ENCODE measurements at regions not wholly inside any gene's neighbourhood (a gene's known extent, or its start where the extent isn't known, plus 50 kb on each side); places are given as distances from the start of the nearest gene placed in this dataset.

DNA sequence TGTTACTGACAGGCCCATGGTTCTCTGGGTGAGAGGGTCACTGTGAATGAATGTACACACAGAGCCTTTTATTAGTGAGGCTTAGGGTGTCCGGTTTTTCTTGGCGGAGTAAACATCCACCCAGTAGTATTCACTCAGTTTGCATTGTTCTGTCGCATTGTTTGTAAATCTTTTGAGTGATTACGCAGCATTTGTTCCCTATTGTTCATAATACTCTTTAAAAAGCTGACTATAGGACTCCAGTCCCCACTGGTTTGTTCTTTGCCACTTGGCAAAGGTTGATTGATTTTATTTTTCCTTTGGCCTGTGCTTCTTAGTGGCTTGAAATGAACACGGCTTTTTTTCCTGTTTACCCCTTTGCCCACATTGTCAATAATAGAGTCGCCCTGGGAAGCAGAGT, 130.1 kb upstream of the ESR1 start:
- Histone ChIP-seq H3K4me2 (no peak overlapping the region), H3K27me3 (ENCODE audit: insufficient read depth, low read depth) (no peaks in the 10 kb centered on the region), H3K9ac (no peak overlapping the region), H2AFZ (ENCODE audit: low read depth) (no peak overlapping the region), H4K20me1 (ENCODE audit: insufficient read depth) (no peaks in the 10 kb centered on the region), H3K36me3 (ENCODE audit: insufficient read depth) (no peaks in the 10 kb centered on the region), H3K79me2 (ENCODE audit: insufficient read depth, low read depth) (no peaks in the 10 kb centered on the region), H3K27ac (no peak overlapping the region), H3K4me3 (IDR thresholded peaks at IDR 0.05; ENCODE audit: insufficient read depth, low read depth, low read length) (no peak overlapping the region), H3K4me1 (ENCODE audit: low read depth, poor library complexity, severe bottlenecking) (peaks cover 7% of the 10 kb centered on the region)
- TF ChIP-seq, protein P1, sequence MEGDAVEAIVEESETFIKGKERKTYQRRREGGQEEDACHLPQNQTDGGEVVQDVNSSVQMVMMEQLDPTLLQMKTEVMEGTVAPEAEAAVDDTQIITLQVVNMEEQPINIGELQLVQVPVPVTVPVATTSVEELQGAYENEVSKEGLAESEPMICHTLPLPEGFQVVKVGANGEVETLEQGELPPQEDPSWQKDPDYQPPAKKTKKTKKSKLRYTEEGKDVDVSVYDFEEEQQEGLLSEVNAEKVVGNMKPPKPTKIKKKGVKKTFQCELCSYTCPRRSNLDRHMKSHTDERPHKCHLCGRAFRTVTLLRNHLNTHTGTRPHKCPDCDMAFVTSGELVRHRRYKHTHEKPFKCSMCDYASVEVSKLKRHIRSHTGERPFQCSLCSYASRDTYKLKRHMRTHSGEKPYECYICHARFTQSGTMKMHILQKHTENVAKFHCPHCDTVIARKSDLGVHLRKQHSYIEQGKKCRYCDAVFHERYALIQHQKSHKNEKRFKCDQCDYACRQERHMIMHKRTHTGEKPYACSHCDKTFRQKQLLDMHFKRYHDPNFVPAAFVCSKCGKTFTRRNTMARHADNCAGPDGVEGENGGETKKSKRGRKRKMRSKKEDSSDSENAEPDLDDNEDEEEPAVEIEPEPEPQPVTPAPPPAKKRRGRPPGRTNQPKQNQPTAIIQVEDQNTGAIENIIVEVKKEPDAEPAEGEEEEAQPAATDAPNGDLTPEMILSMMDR (conservative IDR thresholded peaks at IDR 0.05; ENCODE audit: low read depth, low read length): no peak

DNA sequence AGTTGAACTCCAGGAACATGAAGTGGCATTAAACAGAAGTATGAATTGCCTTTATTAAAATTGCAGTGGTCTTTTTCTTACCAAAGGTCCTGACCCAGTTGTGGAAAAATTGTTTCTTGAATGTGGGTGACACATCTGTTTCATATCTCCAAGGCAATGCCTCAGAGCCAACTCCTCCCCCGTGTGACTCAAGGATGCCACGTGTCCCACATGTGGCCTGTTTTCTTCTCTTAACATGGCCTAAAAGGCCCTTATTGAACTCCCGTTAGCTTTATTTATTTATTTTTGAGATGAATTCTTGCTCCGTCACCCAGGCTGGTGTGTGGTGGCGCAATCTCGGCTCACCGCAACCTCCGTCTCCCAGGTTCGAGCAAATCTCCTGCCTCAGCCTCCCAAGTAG, 128.4 kb upstream of the ESR1 start:
- no peaks in the 10 kb centered on the region for H3K79me2 ChIP-seq (ENCODE audit: insufficient read depth, low read depth)
- TF ChIP-seq, protein P1 (conservative IDR thresholded peaks at IDR 0.05; ENCODE audit: low read depth, low read length): no peak
- H2AFZ ChIP-seq (ENCODE audit: low read depth): no peak overlapping the region
- no peak overlapping the region for H3K4me3 ChIP-seq (IDR thresholded peaks at IDR 0.05; ENCODE audit: insufficient read depth, low read depth, low read length)
- no peaks in the 10 kb centered on the region for H3K36me3 ChIP-seq (ENCODE audit: insufficient read depth)
- no peaks in the 10 kb centered on the region for H4K20me1 ChIP-seq (ENCODE audit: insufficient read depth)
- H3K9ac ChIP-seq: no peak overlapping the region
- H3K4me2 ChIP-seq: no peak overlapping the region
- H3K4me1 ChIP-seq (ENCODE audit: low read depth, poor library complexity, severe bottlenecking): peaks cover 7% of the 10 kb centered on the region
- no peak overlapping the region for H3K27ac ChIP-seq
- no peaks in the 10 kb centered on the region for H3K27me3 ChIP-seq (ENCODE audit: insufficient read depth, low read depth)

DNA sequence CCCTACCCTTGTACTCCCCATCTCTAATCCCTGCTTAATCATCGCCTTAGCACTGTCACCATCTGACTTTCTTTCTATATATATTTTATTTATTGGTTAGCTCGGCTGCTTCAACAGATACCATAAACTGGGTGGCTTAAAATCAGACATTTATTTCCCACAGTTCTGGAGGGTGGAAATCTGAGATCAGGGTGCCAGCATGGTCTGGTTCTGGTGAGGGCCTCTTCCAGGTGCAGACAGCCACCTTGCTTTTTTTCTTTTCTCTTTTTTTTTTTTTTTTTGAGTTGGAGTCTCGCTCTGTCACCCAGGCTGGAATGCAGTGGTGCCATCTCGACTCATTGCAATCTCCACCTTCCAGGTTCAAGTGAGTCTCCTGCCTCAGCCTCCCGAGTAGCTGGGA, 127.5 kb upstream of the ESR1 start:
- H3K27ac ChIP-seq: no peak overlapping the region
- H3K36me3 ChIP-seq (ENCODE audit: insufficient read depth): no peaks in the 10 kb centered on the region
- no peaks in the 10 kb centered on the region for H4K20me1 ChIP-seq (ENCODE audit: insufficient read depth)
- no peaks in the 10 kb centered on the region for H3K27me3 ChIP-seq (ENCODE audit: insufficient read depth, low read depth)
- H3K4me2 ChIP-seq: no peak overlapping the region
- no peak overlapping the region for H3K9ac ChIP-seq
- TF ChIP-seq, protein P1 (conservative IDR thresholded peaks at IDR 0.05; ENCODE audit: low read depth, low read length): no peak
- no peak overlapping the region for H2AFZ ChIP-seq (ENCODE audit: low read depth)
- H3K79me2 ChIP-seq (ENCODE audit: insufficient read depth, low read depth): no peaks in the 10 kb centered on the region
- peaks cover 7% of the 10 kb centered on the region for H3K4me1 ChIP-seq (ENCODE audit: low read depth, poor library complexity, severe bottlenecking)
- no peak overlapping the region for H3K4me3 ChIP-seq (IDR thresholded peaks at IDR 0.05; ENCODE audit: insufficient read depth, low read depth, low read length)

DNA sequence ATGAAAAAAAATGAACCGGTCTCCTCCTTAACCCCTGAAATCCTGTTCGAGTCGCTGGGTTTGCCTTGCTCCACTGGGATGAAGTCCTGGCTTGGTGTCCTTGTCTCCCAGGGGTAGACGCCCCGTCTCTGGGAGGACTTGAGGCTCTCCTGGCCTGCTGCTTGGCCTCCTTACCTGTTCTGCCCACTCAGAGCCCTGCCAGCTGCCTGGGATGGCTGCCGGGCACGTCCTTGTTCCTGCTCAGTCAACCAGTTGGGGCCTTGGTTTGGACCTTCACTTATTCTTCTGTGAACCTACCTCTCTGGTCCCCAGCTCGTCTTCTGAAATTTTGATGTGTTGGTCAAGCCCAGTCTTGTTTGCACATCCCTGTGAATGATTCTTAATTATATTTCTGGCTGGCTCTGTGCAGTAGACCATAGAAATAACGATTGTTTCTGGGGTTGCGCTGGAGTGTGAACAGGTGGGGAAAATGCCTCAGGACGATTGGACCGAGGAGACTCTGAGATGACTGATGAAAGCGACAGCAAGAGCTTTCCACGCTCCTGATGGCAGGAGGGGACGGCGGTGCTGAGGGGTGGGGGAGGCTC, 126.5 kb upstream of the ESR1 start:
- no peaks in the 10 kb centered on the region for H3K27me3 ChIP-seq (ENCODE audit: insufficient read depth, low read depth)
- no peak overlapping the region for H3K4me2 ChIP-seq
- no peaks in the 10 kb centered on the region for H3K79me2 ChIP-seq (ENCODE audit: insufficient read depth, low read depth)
- H3K4me1 ChIP-seq (ENCODE audit: low read depth, poor library complexity, severe bottlenecking): peaks cover under 1% of the 10 kb centered on the region
- no peak overlapping the region for H3K9ac ChIP-seq
- H3K36me3 ChIP-seq (ENCODE audit: insufficient read depth): no peaks in the 10 kb centered on the region
- H3K27ac ChIP-seq: no peak overlapping the region
- no peak overlapping the region for H2AFZ ChIP-seq (ENCODE audit: low read depth)
- TF ChIP-seq, protein P1 (conservative IDR thresholded peaks at IDR 0.05; ENCODE audit: low read depth, low read length): no peak
- H4K20me1 ChIP-seq (ENCODE audit: insufficient read depth): no peaks in the 10 kb centered on the region
- no peak overlapping the region for H3K4me3 ChIP-seq (IDR thresholded peaks at IDR 0.05; ENCODE audit: insufficient read depth, low read depth, low read length)
